ENCODE measurements at regions not wholly inside any gene's neighbourhood (a gene's known extent, or its start where the extent isn't known, plus 50 kb on each side); places are given as distances from the start of the nearest gene placed in this dataset.

GRCh38 chr10:111222961-111223360, 146.1 kb downstream of the ADRA2A start:
- TF ChIP-seq CTCF (conservative IDR thresholded peaks at IDR 0.05) (no peak), EZH2 (IDR thresholded peaks at IDR 0.05; ENCODE audit: low read depth) (no peak)
